Activated naive CD4-positive, alpha-beta T cell treated with anti-CD3 and anti-CD28 coated beads, Interleukin-2, amount 50 U/mL, for 72 hours (primary cell): ENCODE measurements at regions not wholly inside any gene's neighbourhood (a gene's known extent, or its start where the extent isn't known, plus 50 kb on each side); places are given as distances from the start of the nearest gene placed in this dataset.
A peak's percentile ranks its signal among the peaks of the same experiment; 100 is the strongest.

Source experiments
- ATAC-seq, 2 donors: fragments of 150-1000 bp; cut with Tn5 transposase; 2 replicates each; pipeline ENCODE4 v1.10.0; 2021; ENCODE audit warnings: mild to moderate bottlenecking in 2 of 2, moderate library complexity in 2 of 2
- DNase-seq, 2 donors: peaks; one replicate each; pipeline ENCODE4 v3.0.0; 2021 to 2022; ENCODE audit warnings: low spot score in 2 of 2
- H3K27ac Mint-ChIP-seq, 2 donors: one replicate each; pipeline ENCODE4 v1.8.0; 2022; ENCODE audit warnings: mild to moderate bottlenecking in 2 of 2, mixed read lengths in 2 of 2
- H3K36me3 Mint-ChIP-seq, 2 donors: one replicate each; pipeline ENCODE4 v1.8.0; 2022; ENCODE audit warnings: mixed read lengths in 2 of 2
- H3K9me3 Mint-ChIP-seq, 2 donors: one replicate each; pipeline ENCODE4 v1.8.0; 2022; ENCODE audit warnings: mixed read lengths in 2 of 2

DNA sequence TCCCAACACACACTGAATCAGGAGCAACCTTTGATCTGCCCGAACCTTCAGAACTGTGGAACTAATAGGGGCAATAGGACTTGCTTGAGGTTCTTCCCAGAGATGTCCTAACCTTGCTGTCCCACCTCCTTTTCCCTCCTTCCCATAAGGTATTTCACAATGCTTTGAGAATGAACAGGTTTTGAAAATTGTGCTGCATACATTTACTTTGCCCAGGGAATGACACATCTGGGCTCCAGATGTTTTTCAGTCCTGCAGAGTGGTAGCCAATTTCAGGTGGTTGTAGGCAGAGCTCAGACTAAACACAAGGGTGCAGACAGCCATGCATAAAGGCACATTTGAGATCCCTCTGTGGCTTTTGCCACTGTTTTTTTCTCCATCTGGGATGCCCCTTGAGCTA is 206.7 kb upstream of the PWP1 start:
- no peaks in the 10 kb centered on the region for H3K36me3 Mint-ChIP-seq

GRCh38 chr12:107480836-107481608 is 204.6 kb upstream of the PWP1 start:
- no peak for DNase-seq
- H3K9me3 Mint-ChIP-seq: no peaks in the 10 kb centered on the region
- no peak for ATAC-seq
- H3K27ac Mint-ChIP-seq: no peak overlapping the region
- H3K36me3 Mint-ChIP-seq: no peaks in the 10 kb centered on the region

More for the DNA sequence above, 206.7 kb upstream of the PWP1 start:
- DNase-seq: no peak
- ATAC-seq: no peak
- Mint-ChIP-seq H3K27ac (no peak overlapping the region), H3K9me3 (no peaks in the 10 kb centered on the region)

- no peak for DNase-seq
- no peaks in the 10 kb centered on the region for H3K9me3 Mint-ChIP-seq
- peak overlapping the region in 1 of 2 donors; percentile 33 for H3K27ac Mint-ChIP-seq
- ATAC-seq: peak in 1 of 2 donors; percentile 50
- H3K36me3 Mint-ChIP-seq: no peaks in the 10 kb centered on the region
Observed at GRCh38 chr12:107484230-107484629, 201.4 kb upstream of the PWP1 start.

- Mint-ChIP-seq H3K36me3 (no peaks in the 10 kb centered on the region), H3K9me3 (no peaks in the 10 kb centered on the region), H3K27ac (no peak overlapping the region)
- DNase-seq: no peak
- ATAC-seq: no peak
Observed at GRCh38 chr12:107484941-107485340, 200.7 kb upstream of the PWP1 start.

DNA sequence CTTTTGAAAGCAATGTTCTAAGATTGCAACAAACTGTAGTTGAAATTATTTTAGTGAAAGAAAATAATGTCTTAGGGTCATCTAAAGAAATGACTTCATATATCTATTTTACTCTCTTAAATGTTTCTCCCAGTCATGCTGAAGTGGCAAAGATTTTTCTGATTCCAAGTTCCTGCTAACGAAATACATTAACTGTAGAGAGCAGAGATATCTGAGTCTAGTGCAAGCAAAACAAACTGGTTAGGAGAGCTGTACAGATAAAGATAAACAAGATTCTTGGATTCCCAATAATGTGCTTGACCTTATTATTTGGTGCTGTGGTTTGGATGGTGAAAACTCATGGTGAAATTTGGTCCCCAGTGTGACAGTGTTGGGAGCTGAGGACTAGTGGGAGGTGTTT is 199.9 kb upstream of the PWP1 start:
- Mint-ChIP-seq H3K36me3 (no peaks in the 10 kb centered on the region), H3K9me3 (no peaks in the 10 kb centered on the region), H3K27ac (no peak overlapping the region)
- ATAC-seq: no peak
- DNase-seq: no peak

- ATAC-seq (no peak), DNase-seq (no peak)
- H3K9me3 Mint-ChIP-seq: no peaks in the 10 kb centered on the region
- H3K36me3 Mint-ChIP-seq: no peaks in the 10 kb centered on the region
- H3K27ac Mint-ChIP-seq: no peak overlapping the region
Observed at GRCh38 chr12:107486140-107486892, 199.3 kb upstream of the PWP1 start.

- H3K9me3 Mint-ChIP-seq: no peaks in the 10 kb centered on the region
- no peak overlapping the region for H3K27ac Mint-ChIP-seq
- no peak for DNase-seq
- H3K36me3 Mint-ChIP-seq: no peaks in the 10 kb centered on the region
- ATAC-seq: no peak
Observed at GRCh38 chr12:107487011-107487680, 198.5 kb upstream of the PWP1 start.

DNA sequence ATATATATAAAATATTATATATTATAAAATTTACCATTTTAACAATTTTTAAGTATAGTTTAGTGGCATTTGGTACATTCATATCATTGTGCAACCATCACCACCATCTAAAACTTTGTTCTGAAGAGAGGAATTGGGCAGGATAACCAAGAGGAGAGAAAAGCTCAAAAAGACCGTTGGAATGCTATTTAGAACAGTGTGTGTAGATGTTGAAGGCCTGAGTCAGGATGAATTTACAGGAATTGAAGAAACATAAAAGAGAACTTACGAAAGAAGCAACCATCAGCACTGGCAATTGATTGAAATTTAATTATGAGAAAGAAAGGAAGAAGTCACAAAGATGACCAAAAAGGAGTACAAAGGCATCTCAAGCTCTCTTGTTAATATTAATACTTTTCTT is 196.9 kb upstream of the PWP1 start:
- DNase-seq: no peak
- H3K36me3 Mint-ChIP-seq: no peaks in the 10 kb centered on the region
- H3K27ac Mint-ChIP-seq: no peak overlapping the region
- H3K9me3 Mint-ChIP-seq: no peaks in the 10 kb centered on the region
- ATAC-seq: no peak

DNA sequence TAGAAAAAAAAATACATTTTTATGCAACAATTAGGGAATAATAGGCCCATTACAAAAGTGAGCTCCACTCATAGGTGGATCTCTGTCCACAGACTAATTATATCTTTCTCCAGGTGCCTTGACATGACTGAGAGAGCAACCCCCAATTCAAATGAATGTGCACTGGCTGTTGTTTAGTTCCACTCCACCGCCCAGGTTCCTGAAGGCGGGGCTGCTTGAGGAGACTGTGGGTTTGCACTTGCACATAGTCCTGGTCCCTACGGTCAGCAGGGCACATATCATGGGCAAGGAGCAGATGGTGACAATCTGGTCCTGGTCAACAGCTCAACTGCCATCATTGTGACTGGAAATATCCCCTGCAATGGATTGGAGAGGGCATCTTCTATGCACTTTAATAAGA is 195.6 kb upstream of the PWP1 start:
- Mint-ChIP-seq H3K9me3 (no peaks in the 10 kb centered on the region), H3K36me3 (no peaks in the 10 kb centered on the region), H3K27ac (no peak overlapping the region)
- ATAC-seq (no peak), DNase-seq (no peak)

DNA sequence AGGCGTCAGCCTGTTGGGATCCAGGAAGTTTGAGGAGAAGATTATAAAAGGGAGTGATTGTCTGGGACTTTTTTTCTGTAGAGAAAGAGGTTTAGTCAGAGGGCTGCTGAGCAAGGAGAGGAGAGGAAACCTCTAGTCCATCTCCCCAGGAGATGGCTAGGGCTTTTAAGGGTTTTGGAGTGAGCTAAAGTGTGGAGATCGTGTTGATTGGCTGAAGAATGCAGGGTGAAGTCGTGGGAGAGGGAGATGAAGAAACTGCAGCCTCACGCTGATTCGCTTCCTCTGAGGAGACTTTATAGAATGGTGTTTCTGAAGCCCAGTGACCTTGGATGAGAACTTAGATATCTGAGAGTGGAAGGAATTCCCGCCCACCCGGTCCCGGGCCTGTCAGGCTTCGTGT is 193.7 kb upstream of the PWP1 start:
- H3K27ac Mint-ChIP-seq: peak overlapping the region in 1 of 2 donors; percentile 23
- DNase-seq: no peak
- no peaks in the 10 kb centered on the region for H3K36me3 Mint-ChIP-seq
- ATAC-seq: no peak
- peaks cover under 1% of the 10 kb centered on the region in 2 donors for H3K9me3 Mint-ChIP-seq

- Mint-ChIP-seq H3K27ac (peak overlapping the region; percentile 23 to 62), H3K36me3 (peaks cover 0 to 7% of the 10 kb centered on the region in 2 donors), H3K9me3 (peaks cover 7 to 8% of the 10 kb centered on the region in 2 donors)
- ATAC-seq: no peak
- no peak for DNase-seq
Observed at GRCh38 chr12:107492393-107493134, 193.0 kb upstream of the PWP1 start.

DNA sequence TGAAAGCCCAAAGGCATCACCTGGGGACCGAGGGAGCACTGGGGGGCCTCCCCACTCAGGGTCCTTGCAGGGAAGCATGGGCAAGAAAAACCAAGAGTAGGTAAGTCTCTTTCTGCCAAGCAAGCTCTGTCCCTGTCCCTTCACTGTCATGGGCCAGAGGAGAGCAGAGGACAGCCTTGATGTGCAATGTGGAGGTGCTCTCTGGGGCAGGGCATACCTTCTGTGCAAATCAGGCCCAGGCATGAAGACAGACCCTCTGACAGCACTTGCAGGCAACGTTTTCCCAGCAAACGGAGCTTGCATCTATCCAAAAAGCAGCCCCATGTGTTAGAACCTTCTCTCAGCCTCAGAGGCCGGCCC is 192.5 kb upstream of the PWP1 start:
- H3K9me3 Mint-ChIP-seq: peaks cover 7 to 8% of the 10 kb centered on the region in 2 donors
- ATAC-seq: no peak
- H3K27ac Mint-ChIP-seq: peak overlapping the region; percentile 23 to 62

DNA sequence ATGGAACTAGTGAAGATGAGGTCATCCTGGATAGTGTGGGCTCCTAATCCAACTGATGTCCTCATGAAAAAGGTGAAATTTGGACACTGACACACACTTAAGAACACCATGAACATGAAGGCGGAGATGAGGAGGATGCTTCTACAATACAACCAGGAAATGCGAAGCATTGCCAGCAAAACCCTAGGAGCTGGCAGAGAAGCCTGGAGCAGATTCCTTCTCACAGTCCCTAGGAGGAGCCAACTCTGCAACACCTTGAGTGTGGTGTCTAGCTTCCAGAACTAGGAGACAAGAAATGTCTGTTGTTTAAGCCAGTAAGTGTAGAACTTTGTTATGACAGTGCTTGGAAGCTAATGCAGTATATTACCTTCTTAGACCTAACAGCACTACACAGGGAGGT is 191.9 kb upstream of the PWP1 start:
- Mint-ChIP-seq H3K27ac (peak overlapping the region in 1 of 2 donors; percentile 67), H3K36me3 (peaks cover 0 to 7% of the 10 kb centered on the region in 2 donors), H3K9me3 (peaks cover 7 to 8% of the 10 kb centered on the region in 2 donors)
- ATAC-seq: no peak
- DNase-seq: no peak

More for the DNA sequence above, 192.5 kb upstream of the PWP1 start:
- no peak for DNase-seq
- H3K36me3 Mint-ChIP-seq: peaks cover 0 to 7% of the 10 kb centered on the region in 2 donors

GRCh38 chr12:107494331-107494730 is 191.3 kb upstream of the PWP1 start:
- H3K36me3 Mint-ChIP-seq: peaks cover 0 to 7% of the 10 kb centered on the region in 2 donors
- ATAC-seq: no peak
- H3K27ac Mint-ChIP-seq: no peak overlapping the region
- peaks cover 7 to 8% of the 10 kb centered on the region in 2 donors for H3K9me3 Mint-ChIP-seq
- DNase-seq: no peak

DNA sequence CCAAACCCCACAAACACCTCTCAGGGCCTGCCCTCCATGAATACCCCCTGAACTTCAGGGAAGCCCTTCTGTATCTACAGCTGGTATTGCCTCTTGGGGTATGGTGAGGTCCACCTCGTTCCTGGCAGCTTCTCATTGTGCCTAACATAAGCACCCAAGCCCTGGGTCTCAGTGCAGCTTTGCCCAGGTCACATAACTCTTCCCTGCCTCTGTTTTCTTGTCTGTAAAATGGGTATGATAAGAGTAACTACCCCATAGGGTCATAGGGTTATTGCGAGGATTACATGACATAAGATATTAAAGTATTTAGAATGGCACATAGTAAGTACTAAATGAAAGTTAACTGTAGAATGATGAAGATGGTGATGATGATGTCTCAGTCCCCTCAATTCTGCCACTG is 190.0 kb upstream of the PWP1 start:
- Mint-ChIP-seq H3K36me3 (peaks cover 0 to 7% of the 10 kb centered on the region in 2 donors), H3K9me3 (peaks cover 7 to 8% of the 10 kb centered on the region in 2 donors), H3K27ac (no peak overlapping the region)
- no peak for ATAC-seq
- no peak for DNase-seq

- ATAC-seq (no peak), DNase-seq (no peak)
- H3K9me3 Mint-ChIP-seq: peaks cover 7 to 8% of the 10 kb centered on the region in 2 donors
- peaks cover 0 to 7% of the 10 kb centered on the region in 2 donors for H3K36me3 Mint-ChIP-seq
- H3K27ac Mint-ChIP-seq: no peak overlapping the region
Observed at GRCh38 chr12:107497231-107497630, 188.4 kb upstream of the PWP1 start.

GRCh38 chr12:107500307-107500706 is 185.3 kb upstream of the PWP1 start:
- no peak overlapping the region for H3K27ac Mint-ChIP-seq
- peaks cover 7 to 8% of the 10 kb centered on the region in 2 donors for H3K9me3 Mint-ChIP-seq
- H3K36me3 Mint-ChIP-seq: peaks cover 0 to 7% of the 10 kb centered on the region in 2 donors
- ATAC-seq: no peak
- DNase-seq: no peak
